DOHH2 (cell line): ENCODE measurements at regions not wholly inside any gene's neighbourhood (a gene's known extent, or its start where the extent isn't known, plus 50 kb on each side); places are given as distances from the start of the nearest gene placed in this dataset.

Source experiments
- H3F3A ChIP-seq: fragments of 200-600 bp; sonication (generic), shearing (Covaris generic); 2 replicates; pipeline ENCODE4 v1.6.0; 2016; ENCODE audit warnings: antibody characterized with exemption, mild to moderate bottlenecking; ENCODE audit not compliant: control insufficient read depth, insufficient read depth
- H3K27ac ChIP-seq: fragments of 200-600 bp; sonication (generic); 2 replicates; pipeline ENCODE4 v1.5.1; 2014; ENCODE audit warnings: low read depth, mild to moderate bottlenecking, low read length, moderate library complexity
- H3K27me3 ChIP-seq: fragments of 200-600 bp; sonication (generic); 2 replicates; pipeline ENCODE4 v1.6.1; 2014; ENCODE audit warnings: mild to moderate bottlenecking, low read length, mixed read lengths; ENCODE audit not compliant: control insufficient read depth
- H3K36me3 ChIP-seq: fragments of 200-600 bp; sonication (generic); 2 replicates; pipeline ENCODE4 v1.6.1; 2014; ENCODE audit warnings: mild to moderate bottlenecking, low read length, moderate library complexity, mixed read lengths; ENCODE audit not compliant: control insufficient read depth
- H3K4me1 ChIP-seq: fragments of 200-600 bp; sonication (generic); 2 replicates; pipeline ENCODE4 v1.6.1; 2014; ENCODE audit warnings: mild to moderate bottlenecking, low read length, mixed read lengths; ENCODE audit not compliant: control insufficient read depth
- H3K4me2 ChIP-seq: fragments of 200-600 bp; sonication (generic); 2 replicates; pipeline ENCODE4 v1.6.0; 2014; ENCODE audit warnings: mild to moderate bottlenecking, low read length, moderate library complexity
- H3K4me3 ChIP-seq: fragments of 200-600 bp; sonication (generic); 2 replicates; pipeline ENCODE4 v1.5.1; 2014; ENCODE audit warnings: mild to moderate bottlenecking, low read length, mixed read lengths
- H3K79me2 ChIP-seq: fragments of 200-600 bp; sonication (generic); 2 replicates; pipeline ENCODE4 v1.6.1; 2014; ENCODE audit warnings: mild to moderate bottlenecking, low read length, mixed read lengths; ENCODE audit not compliant: control insufficient read depth
- H3K9me2 ChIP-seq: fragments of 200-600 bp; sonication (generic); replicated peaks from 2 replicates; pipeline ENCODE4 v1.6.1; 2014; ENCODE audit warnings: mild to moderate bottlenecking, low read length, mixed read lengths; ENCODE audit not compliant: control insufficient read depth
- H3K9me3 ChIP-seq: fragments of 200-600 bp; sonication (generic); 2 replicates; pipeline ENCODE4 v1.6.1; 2014; ENCODE audit warnings: antibody characterized with exemption, low read length, mixed read lengths; ENCODE audit not compliant: control insufficient read depth, insufficient read depth
- H4K20me1 ChIP-seq: fragments of 200-600 bp; sonication (generic); 2 replicates; pipeline ENCODE4 v1.6.0; 2014; ENCODE audit warnings: low read depth, mild to moderate bottlenecking, antibody characterized with exemption, low read length, moderate library complexity; ENCODE audit not compliant: control insufficient read depth, insufficient read depth
- CTCF ChIP-seq: fragments of 200-600 bp; sonication (generic); IDR thresholded peaks from one replicate; pipeline ENCODE4 v1.5.1; 2014; ENCODE audit warnings: antibody characterized with exemption, mild to moderate bottlenecking, low read depth, low read length; ENCODE audit not compliant: poor library complexity, severe bottlenecking
- EZH2phosphoT487 ChIP-seq: fragments of 200-600 bp; sonication (generic); IDR thresholded peaks from 2 replicates; pipeline ENCODE4 v1.6.1; 2017; ENCODE audit warnings: borderline replicate concordance, mild to moderate bottlenecking, antibody characterized with exemption, low read length, moderate library complexity, mixed read lengths

GRCh38 chrX:42128020-42128419 lies 204.7 kb upstream of the CASK start:
- TF ChIP-seq EZH2phosphoT487: no peak
- no peak for TF ChIP-seq CTCF
- no peak overlapping the region for H3K4me2 ChIP-seq
- H3K4me3 ChIP-seq: no peak overlapping the region
- H3K9me3 ChIP-seq: no peaks in the 10 kb centered on the region
- no peaks in the 10 kb centered on the region for H3K9me2 ChIP-seq
- H3K36me3 ChIP-seq: no peaks in the 10 kb centered on the region
- H3K27me3 ChIP-seq: no peaks in the 10 kb centered on the region
- H3F3A ChIP-seq: no peaks in the 10 kb centered on the region
- H4K20me1 ChIP-seq: no peaks in the 10 kb centered on the region
- H3K27ac ChIP-seq: no peak overlapping the region
- H3K4me1 ChIP-seq: no peaks in the 10 kb centered on the region
- no peaks in the 10 kb centered on the region for H3K79me2 ChIP-seq

- Histone ChIP-seq H3K27ac (no peak overlapping the region), H3K4me2 (no peak overlapping the region)
These were observed 204.2 kb upstream of the CASK start for GRCh38 chrX:42127563-42127962.

GRCh38 chrX:42123369-42123768 lies 200.0 kb upstream of the CASK start:
- H4K20me1 ChIP-seq: no peaks in the 10 kb centered on the region
- no peaks in the 10 kb centered on the region for H3K36me3 ChIP-seq
- no peaks in the 10 kb centered on the region for H3K27me3 ChIP-seq
- no peaks in the 10 kb centered on the region for H3F3A ChIP-seq
- no peak overlapping the region for H3K4me3 ChIP-seq
- H3K27ac ChIP-seq: no peak overlapping the region
- TF ChIP-seq EZH2phosphoT487 (no peak), CTCF (no peak)
- no peaks in the 10 kb centered on the region for H3K79me2 ChIP-seq
- no peak overlapping the region for H3K4me2 ChIP-seq
- no peaks in the 10 kb centered on the region for H3K9me3 ChIP-seq
- no peaks in the 10 kb centered on the region for H3K4me1 ChIP-seq
- H3K9me2 ChIP-seq: no peaks in the 10 kb centered on the region

More at GRCh38 chrX:42127563-42127962, 204.2 kb upstream of the CASK start:
- Histone ChIP-seq H3K27me3 (no peaks in the 10 kb centered on the region), H3K4me1 (no peaks in the 10 kb centered on the region), H3F3A (no peaks in the 10 kb centered on the region), H3K79me2 (no peaks in the 10 kb centered on the region), H3K9me3 (no peaks in the 10 kb centered on the region), H3K36me3 (no peaks in the 10 kb centered on the region), H4K20me1 (no peaks in the 10 kb centered on the region), H3K4me3 (no peak overlapping the region), H3K9me2 (no peaks in the 10 kb centered on the region)
- no peak for TF ChIP-seq EZH2phosphoT487
- no peak for TF ChIP-seq CTCF

- H3K9me3 ChIP-seq: no peaks in the 10 kb centered on the region
- no peaks in the 10 kb centered on the region for H3K4me1 ChIP-seq
- H3K4me3 ChIP-seq: no peak overlapping the region
- no peak overlapping the region for H3K27ac ChIP-seq
- H3F3A ChIP-seq: no peaks in the 10 kb centered on the region
- H3K36me3 ChIP-seq: no peaks in the 10 kb centered on the region
- H4K20me1 ChIP-seq: no peaks in the 10 kb centered on the region
- H3K79me2 ChIP-seq: no peaks in the 10 kb centered on the region
- TF ChIP-seq EZH2phosphoT487: no peak
- TF ChIP-seq CTCF: no peak
- H3K27me3 ChIP-seq: no peaks in the 10 kb centered on the region
- H3K4me2 ChIP-seq: no peak overlapping the region
- H3K9me2 ChIP-seq: no peaks in the 10 kb centered on the region
These were observed 195.7 kb upstream of the CASK start for GRCh38 chrX:42119076-42119475.
